SK-N-SH (cell line): ENCODE measurements at regions not wholly inside any gene's neighbourhood (a gene's known extent, or its start where the extent isn't known, plus 50 kb on each side); places are given as distances from the start of the nearest gene placed in this dataset.

Source experiments
- EP300 ChIP-seq, 2 experiments: IDR thresholded peaks; 2 replicates each; pipeline versions ENCODE4 v1.4.0 to v1.6.1; 2012; ENCODE audit warnings: borderline replicate concordance in 1 of 2, low read depth in 1 of 2, low read length in 1 of 2
- GABPA ChIP-seq: IDR thresholded peaks from 2 replicates; pipeline ENCODE4 v1.4.0; 2012; ENCODE audit warnings: low read depth, mild to moderate bottlenecking
- JUND ChIP-seq: IDR thresholded peaks from 2 replicates; pipeline ENCODE4 v1.4.0; 2012
- POLR2AphosphoS5 ChIP-seq: IDR thresholded peaks from 2 replicates; pipeline ENCODE4 v1.6.1; 2012; ENCODE audit warnings: low read depth, low read length
- RAD21 ChIP-seq: IDR thresholded peaks from 2 replicates; pipeline ENCODE4 v1.6.1; 2012; ENCODE audit warnings: mild to moderate bottlenecking, low read length
- RFX5 ChIP-seq: IDR thresholded peaks from 2 replicates; pipeline ENCODE4 v1.6.1; 2012; ENCODE audit warnings: mild to moderate bottlenecking, improper control_type of control experiment, low read length
- RXRA ChIP-seq: IDR thresholded peaks from 2 replicates; pipeline ENCODE4 v1.4.0; 2012; ENCODE audit warnings: low read depth, mild to moderate bottlenecking, borderline replicate concordance
- TCF12 ChIP-seq: IDR thresholded peaks from 2 replicates; pipeline ENCODE4 v1.4.0; 2012
- TF ChIP-seq, protein P1 (sequence below): IDR thresholded peaks from 2 replicates; pipeline ENCODE4 v1.6.1; 2012; ENCODE audit warnings: mild to moderate bottlenecking, low read depth, low read length, moderate library complexity
- TF ChIP-seq, protein P2 (sequence below): fragments of 200-600 bp; sonication (generic); IDR thresholded peaks from 2 replicates; pipeline ENCODE4 v1.6.1; 2017; ENCODE audit warnings: antibody characterized with exemption, mild to moderate bottlenecking, moderate library complexity
- TF ChIP-seq, protein P3 (sequence below): IDR thresholded peaks from 2 replicates; pipeline ENCODE4 v1.4.0; 2012; ENCODE audit warnings: low read depth, borderline replicate concordance
- TF ChIP-seq, protein P4 (sequence below): fragments of 150-350 bp; IDR thresholded peaks from 2 replicates; pipeline ENCODE4 v1.6.1; 2017; ENCODE audit warnings: antibody characterized with exemption, low read length, low read depth, borderline replicate concordance

- TF ChIP-seq, protein P1, sequence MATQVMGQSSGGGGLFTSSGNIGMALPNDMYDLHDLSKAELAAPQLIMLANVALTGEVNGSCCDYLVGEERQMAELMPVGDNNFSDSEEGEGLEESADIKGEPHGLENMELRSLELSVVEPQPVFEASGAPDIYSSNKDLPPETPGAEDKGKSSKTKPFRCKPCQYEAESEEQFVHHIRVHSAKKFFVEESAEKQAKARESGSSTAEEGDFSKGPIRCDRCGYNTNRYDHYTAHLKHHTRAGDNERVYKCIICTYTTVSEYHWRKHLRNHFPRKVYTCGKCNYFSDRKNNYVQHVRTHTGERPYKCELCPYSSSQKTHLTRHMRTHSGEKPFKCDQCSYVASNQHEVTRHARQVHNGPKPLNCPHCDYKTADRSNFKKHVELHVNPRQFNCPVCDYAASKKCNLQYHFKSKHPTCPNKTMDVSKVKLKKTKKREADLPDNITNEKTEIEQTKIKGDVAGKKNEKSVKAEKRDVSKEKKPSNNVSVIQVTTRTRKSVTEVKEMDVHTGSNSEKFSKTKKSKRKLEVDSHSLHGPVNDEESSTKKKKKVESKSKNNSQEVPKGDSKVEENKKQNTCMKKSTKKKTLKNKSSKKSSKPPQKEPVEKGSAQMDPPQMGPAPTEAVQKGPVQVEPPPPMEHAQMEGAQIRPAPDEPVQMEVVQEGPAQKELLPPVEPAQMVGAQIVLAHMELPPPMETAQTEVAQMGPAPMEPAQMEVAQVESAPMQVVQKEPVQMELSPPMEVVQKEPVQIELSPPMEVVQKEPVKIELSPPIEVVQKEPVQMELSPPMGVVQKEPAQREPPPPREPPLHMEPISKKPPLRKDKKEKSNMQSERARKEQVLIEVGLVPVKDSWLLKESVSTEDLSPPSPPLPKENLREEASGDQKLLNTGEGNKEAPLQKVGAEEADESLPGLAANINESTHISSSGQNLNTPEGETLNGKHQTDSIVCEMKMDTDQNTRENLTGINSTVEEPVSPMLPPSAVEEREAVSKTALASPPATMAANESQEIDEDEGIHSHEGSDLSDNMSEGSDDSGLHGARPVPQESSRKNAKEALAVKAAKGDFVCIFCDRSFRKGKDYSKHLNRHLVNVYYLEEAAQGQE: no peak
- TF ChIP-seq GABPA: no peak
- TF ChIP-seq, protein P2, sequence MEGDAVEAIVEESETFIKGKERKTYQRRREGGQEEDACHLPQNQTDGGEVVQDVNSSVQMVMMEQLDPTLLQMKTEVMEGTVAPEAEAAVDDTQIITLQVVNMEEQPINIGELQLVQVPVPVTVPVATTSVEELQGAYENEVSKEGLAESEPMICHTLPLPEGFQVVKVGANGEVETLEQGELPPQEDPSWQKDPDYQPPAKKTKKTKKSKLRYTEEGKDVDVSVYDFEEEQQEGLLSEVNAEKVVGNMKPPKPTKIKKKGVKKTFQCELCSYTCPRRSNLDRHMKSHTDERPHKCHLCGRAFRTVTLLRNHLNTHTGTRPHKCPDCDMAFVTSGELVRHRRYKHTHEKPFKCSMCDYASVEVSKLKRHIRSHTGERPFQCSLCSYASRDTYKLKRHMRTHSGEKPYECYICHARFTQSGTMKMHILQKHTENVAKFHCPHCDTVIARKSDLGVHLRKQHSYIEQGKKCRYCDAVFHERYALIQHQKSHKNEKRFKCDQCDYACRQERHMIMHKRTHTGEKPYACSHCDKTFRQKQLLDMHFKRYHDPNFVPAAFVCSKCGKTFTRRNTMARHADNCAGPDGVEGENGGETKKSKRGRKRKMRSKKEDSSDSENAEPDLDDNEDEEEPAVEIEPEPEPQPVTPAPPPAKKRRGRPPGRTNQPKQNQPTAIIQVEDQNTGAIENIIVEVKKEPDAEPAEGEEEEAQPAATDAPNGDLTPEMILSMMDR: no peak
- TF ChIP-seq, protein P3, sequence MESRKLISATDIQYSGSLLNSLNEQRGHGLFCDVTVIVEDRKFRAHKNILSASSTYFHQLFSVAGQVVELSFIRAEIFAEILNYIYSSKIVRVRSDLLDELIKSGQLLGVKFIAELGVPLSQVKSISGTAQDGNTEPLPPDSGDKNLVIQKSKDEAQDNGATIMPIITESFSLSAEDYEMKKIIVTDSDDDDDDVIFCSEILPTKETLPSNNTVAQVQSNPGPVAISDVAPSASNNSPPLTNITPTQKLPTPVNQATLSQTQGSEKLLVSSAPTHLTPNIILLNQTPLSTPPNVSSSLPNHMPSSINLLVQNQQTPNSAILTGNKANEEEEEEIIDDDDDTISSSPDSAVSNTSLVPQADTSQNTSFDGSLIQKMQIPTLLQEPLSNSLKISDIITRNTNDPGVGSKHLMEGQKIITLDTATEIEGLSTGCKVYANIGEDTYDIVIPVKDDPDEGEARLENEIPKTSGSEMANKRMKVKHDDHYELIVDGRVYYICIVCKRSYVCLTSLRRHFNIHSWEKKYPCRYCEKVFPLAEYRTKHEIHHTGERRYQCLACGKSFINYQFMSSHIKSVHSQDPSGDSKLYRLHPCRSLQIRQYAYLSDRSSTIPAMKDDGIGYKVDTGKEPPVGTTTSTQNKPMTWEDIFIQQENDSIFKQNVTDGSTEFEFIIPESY: no peak
- TF ChIP-seq TCF12: no peak
- TF ChIP-seq JUND: no peak; the same call in 1 of the 2 replicates
- TF ChIP-seq, protein P4, sequence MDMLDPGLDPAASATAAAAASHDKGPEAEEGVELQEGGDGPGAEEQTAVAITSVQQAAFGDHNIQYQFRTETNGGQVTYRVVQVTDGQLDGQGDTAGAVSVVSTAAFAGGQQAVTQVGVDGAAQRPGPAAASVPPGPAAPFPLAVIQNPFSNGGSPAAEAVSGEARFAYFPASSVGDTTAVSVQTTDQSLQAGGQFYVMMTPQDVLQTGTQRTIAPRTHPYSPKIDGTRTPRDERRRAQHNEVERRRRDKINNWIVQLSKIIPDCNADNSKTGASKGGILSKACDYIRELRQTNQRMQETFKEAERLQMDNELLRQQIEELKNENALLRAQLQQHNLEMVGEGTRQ: no peak
- no peak for TF ChIP-seq EP300 (IDR thresholded peaks at IDR 0.05; ENCODE audit: borderline replicate concordance in 1 of 2, low read depth in 1 of 2, low read length in 1 of 2)
- no peak for TF ChIP-seq POLR2AphosphoS5
- TF ChIP-seq RFX5: no peak
- TF ChIP-seq RAD21: no peak
- no peak for TF ChIP-seq RXRA
Observed at GRCh38 chr1:94698356-94698755, 121.8 kb upstream of the SLC44A3 start.
